Progenitor cell of endocrine pancreas (in vitro differentiated cells): ENCODE measurements at regions not wholly inside any gene's neighbourhood (a gene's known extent, or its start where the extent isn't known, plus 50 kb on each side); places are given as distances from the start of the nearest gene placed in this dataset.
"Not testable (repeated sequence)": the region's sequence is repeated elsewhere in the genome, so short reads cannot be mapped to it uniquely, and the experiment has no call there.

ENCODE experiments used
- DNase-seq: peaks from one replicate; pipeline ENCODE4 v3.0.0; 2021; ENCODE audit warnings: low spot score; ENCODE audit not compliant: unreplicated experiment
- H3K27ac Mint-ChIP-seq: 2 replicates; pipeline ENCODE4 v1.8.0; 2021; ENCODE audit warnings: mild to moderate bottlenecking, moderate library complexity, mixed read lengths
- H3K27me3 Mint-ChIP-seq: 2 replicates; pipeline ENCODE4 v1.8.0; 2021; ENCODE audit warnings: mixed read lengths
- H3K36me3 Mint-ChIP-seq: 2 replicates; pipeline ENCODE4 v1.8.0; 2022; ENCODE audit warnings: mixed read lengths; ENCODE audit not compliant: insufficient read depth
- H3K4me1 Mint-ChIP-seq: 2 replicates; pipeline ENCODE4 v1.8.0; 2021; ENCODE audit warnings: low read depth, mixed read lengths
- H3K4me3 Mint-ChIP-seq: 2 replicates; pipeline ENCODE4 v1.8.0; 2021; ENCODE audit warnings: low read depth, mild to moderate bottlenecking, moderate library complexity, mixed read lengths
- H3K9me3 Mint-ChIP-seq: 2 replicates; pipeline ENCODE4 v1.8.0; 2021; ENCODE audit warnings: low read depth, mixed read lengths
- TF ChIP-seq, protein P1 (sequence below): fragments of 200-600 bp; sonication (generic); IDR thresholded peaks from one replicate; pipeline ENCODE4 v1.5.0; 2021; ENCODE audit warnings: antibody characterized with exemption, mild to moderate bottlenecking; ENCODE audit not compliant: unreplicated experiment

- Mint-ChIP-seq H3K9me3 (no peaks in the 10 kb centered on the region), H3K27me3 (no peaks in the 10 kb centered on the region), H3K27ac (no peak overlapping the region), H3K4me3 (no peak overlapping the region), H3K4me1 (peaks cover 6% of the 10 kb centered on the region), H3K36me3 (no peaks in the 10 kb centered on the region)
- TF ChIP-seq, protein P1, sequence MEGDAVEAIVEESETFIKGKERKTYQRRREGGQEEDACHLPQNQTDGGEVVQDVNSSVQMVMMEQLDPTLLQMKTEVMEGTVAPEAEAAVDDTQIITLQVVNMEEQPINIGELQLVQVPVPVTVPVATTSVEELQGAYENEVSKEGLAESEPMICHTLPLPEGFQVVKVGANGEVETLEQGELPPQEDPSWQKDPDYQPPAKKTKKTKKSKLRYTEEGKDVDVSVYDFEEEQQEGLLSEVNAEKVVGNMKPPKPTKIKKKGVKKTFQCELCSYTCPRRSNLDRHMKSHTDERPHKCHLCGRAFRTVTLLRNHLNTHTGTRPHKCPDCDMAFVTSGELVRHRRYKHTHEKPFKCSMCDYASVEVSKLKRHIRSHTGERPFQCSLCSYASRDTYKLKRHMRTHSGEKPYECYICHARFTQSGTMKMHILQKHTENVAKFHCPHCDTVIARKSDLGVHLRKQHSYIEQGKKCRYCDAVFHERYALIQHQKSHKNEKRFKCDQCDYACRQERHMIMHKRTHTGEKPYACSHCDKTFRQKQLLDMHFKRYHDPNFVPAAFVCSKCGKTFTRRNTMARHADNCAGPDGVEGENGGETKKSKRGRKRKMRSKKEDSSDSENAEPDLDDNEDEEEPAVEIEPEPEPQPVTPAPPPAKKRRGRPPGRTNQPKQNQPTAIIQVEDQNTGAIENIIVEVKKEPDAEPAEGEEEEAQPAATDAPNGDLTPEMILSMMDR = no peak
- DNase-seq = no peak
Measured at GRCh38 chr5:86716121-86716520, 98.4 kb downstream of the COX7C start.

DNA sequence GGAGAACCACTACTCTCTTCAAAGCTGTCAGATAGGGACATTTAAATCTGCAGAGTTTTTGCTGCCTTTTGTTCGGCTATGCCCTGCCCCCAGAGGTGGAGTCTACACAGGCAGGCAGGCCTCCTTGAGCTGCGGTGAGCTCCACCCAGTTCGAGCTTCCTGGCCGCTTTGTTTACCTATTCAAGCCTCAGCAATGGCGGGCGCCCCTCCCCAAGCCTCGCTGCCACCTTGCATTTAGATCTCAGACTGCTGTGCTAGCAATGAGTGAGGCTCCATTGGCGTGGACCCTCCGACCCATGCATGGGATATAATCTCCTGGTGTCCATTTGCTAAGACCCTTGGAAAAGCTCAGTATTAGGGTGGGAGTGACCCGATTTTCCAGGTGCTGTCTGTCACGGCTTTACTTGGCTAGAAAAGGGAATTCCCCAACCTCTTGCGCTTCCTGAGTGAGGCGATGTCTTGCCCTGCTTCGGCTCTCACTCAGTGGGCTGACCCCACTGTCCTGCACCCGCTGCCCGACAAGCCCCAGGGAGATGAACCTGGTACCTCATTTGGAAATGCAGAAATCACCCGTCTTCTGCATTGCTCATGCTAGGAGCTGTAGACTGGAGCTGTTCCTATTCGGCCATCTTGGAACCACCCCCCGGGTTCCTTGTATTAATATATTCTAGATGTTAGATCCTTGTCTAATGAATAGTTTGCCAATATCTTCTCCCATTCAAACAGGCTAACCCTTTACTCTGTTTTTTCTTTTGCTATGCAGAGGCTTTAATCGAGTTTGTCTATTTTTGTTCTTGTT, 113.8 kb downstream of the COX7C start:
- not testable (repeated sequence) for DNase-seq, H3K27ac Mint-ChIP-seq, H3K27me3 Mint-ChIP-seq, H3K36me3 Mint-ChIP-seq, H3K4me3 Mint-ChIP-seq, H3K4me1 Mint-ChIP-seq
- H3K9me3 Mint-ChIP-seq = peaks cover 20% of the 10 kb centered on the region

DNA sequence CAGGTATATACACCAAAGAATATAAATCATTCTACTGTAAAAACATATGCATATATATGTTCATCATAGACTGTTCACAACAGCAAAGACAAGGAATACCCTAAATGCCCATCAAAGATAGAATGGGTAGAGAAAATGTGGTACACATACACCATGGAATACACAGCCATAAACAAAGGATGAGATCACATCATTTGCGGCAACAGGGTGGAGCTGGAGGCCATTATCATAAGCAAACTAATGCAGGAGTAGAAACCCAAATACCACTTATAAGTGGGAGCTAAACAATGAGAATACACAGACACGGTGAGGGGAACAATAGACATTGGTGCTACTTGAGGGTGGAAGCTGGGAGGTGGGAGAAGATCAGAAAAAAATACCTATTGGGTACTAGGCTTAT, 117.6 kb downstream of the COX7C start:
- Mint-ChIP-seq H3K4me3 (no peak overlapping the region), H3K27ac (no peak overlapping the region), H3K9me3 (peaks cover 20% of the 10 kb centered on the region), H3K27me3 (no peaks in the 10 kb centered on the region), H3K4me1 (no peaks in the 10 kb centered on the region), H3K36me3 (no peaks in the 10 kb centered on the region)
- no peak for DNase-seq
- TF ChIP-seq, protein P1 = no peak

- DNase-seq = no peak
- TF ChIP-seq, protein P1 = no peak
- H3K27me3 Mint-ChIP-seq = no peaks in the 10 kb centered on the region
- peaks cover 11% of the 10 kb centered on the region for H3K9me3 Mint-ChIP-seq
- no peaks in the 10 kb centered on the region for H3K4me1 Mint-ChIP-seq
- H3K4me3 Mint-ChIP-seq = no peak overlapping the region
- H3K36me3 Mint-ChIP-seq = no peaks in the 10 kb centered on the region
- H3K27ac Mint-ChIP-seq = no peak overlapping the region
Measured at GRCh38 chr5:86737579-86737978, 119.8 kb downstream of the COX7C start.

- no peak for DNase-seq
- Mint-ChIP-seq H3K4me1 (peaks cover 1% of the 10 kb centered on the region), H3K27ac (no peak overlapping the region), H3K27me3 (no peaks in the 10 kb centered on the region), H3K9me3 (no peaks in the 10 kb centered on the region), H3K4me3 (no peak overlapping the region), H3K36me3 (no peaks in the 10 kb centered on the region)
- TF ChIP-seq, protein P1 = no peak
Measured at GRCh38 chr5:86748538-86749105, 130.9 kb downstream of the COX7C start.

DNA sequence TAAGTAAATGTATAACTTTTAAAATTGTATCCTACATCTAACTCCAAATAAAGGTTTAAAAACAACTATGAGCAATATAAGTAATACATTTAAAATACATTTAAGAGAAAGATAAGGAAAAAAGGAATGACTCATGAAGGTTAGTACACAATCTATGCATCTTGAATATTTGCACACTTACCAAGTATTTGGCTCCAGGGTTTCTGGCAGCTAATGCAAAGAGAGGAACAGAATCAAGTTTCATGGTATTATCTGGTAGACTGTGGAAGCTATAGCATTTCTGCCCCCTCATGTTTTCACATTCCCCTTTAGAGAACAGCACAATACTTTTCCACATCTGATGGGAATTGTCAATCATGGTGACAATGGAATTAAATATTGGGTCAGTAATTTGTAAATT, 132.1 kb downstream of the COX7C start:
- Mint-ChIP-seq H3K36me3 (no peaks in the 10 kb centered on the region), H3K4me1 (peaks cover 1% of the 10 kb centered on the region), H3K27me3 (no peaks in the 10 kb centered on the region), H3K4me3 (no peak overlapping the region), H3K9me3 (no peaks in the 10 kb centered on the region), H3K27ac (no peak overlapping the region)
- no peak for DNase-seq
- TF ChIP-seq, protein P1 = no peak
